CD4-positive, alpha-beta T cell (primary cell): ENCODE measurements at regions not wholly inside any gene's neighbourhood (a gene's known extent, or its start where the extent isn't known, plus 50 kb on each side); places are given as distances from the start of the nearest gene placed in this dataset.
A peak's percentile ranks its signal among the peaks of the same experiment; 100 is the strongest.

Experiments
- ATAC-seq: fragments of 200-7000 bp; cut with Tn5 transposase; one replicate; pipeline ENCODE4 v1.10.0; 2022; ENCODE audit warnings: mild to moderate bottlenecking; ENCODE audit not compliant: poor library complexity
- CTCF ChIA-PET: fragments of 350-600 bp; sonication (Branson Sonifier 250); formaldehyde crosslinking; loops from one replicate; lab custom pipeline; 2021; ENCODE audit warnings: antibody characterized with exemption, inconsistent platforms; lab: Charles Lee
- POLR2A ChIA-PET: fragments of 350-600 bp; sonication (Branson Sonifier 250); formaldehyde crosslinking; loops from one replicate; lab custom pipeline; 2021; ENCODE audit warnings: antibody characterized with exemption, inconsistent platforms; lab: Charles Lee
- DNase-seq, 14 experiments: peaks; one replicate each; pipeline ENCODE4 v3.0.0-alpha.2; 2013 to 2020; ENCODE audit warnings: mixed read lengths in 2 of 14
- H3K27ac ChIP-seq, 2 donors: one replicate each; pipeline versions ENCODE4 v1.5.1 to v1.7.0; 2013; ENCODE audit warnings: low read length in 2 of 2, low read depth in 1 of 2, mild to moderate bottlenecking in 1 of 2
- H3K27me3 ChIP-seq, 2 experiments: 1 replicate in 1 of 2; 2 replicates in 1 of 2; pipeline versions ENCODE4 v1.6.1 to v1.7.0; 2013; ENCODE audit warnings: low read length in 2 of 2, control low read depth in 1 of 2, mild to moderate bottlenecking in 1 of 2, moderate library complexity in 1 of 2; ENCODE audit not compliant: insufficient read depth in 2 of 2, control insufficient read depth in 1 of 2
- H3K36me3 ChIP-seq: one replicate; pipeline ENCODE4 v1.6.1; 2013; ENCODE audit warnings: low read length, control low read depth; ENCODE audit not compliant: insufficient read depth
- H3K4me1 ChIP-seq: one replicate; pipeline ENCODE4 v1.6.1; 2013; ENCODE audit warnings: low read length, control low read depth; ENCODE audit not compliant: insufficient read depth
- H3K4me3 ChIP-seq: one replicate; pipeline ENCODE4 v1.5.1; 2013; ENCODE audit warnings: mild to moderate bottlenecking, low read length, moderate library complexity
- H3K9me3 ChIP-seq, 2 experiments: 1 replicate in 1 of 2; 2 replicates in 1 of 2; pipeline versions ENCODE4 v1.6.1 to v1.7.0; 2013; ENCODE audit warnings: low read length in 2 of 2, mild to moderate bottlenecking in 2 of 2, control low read depth in 1 of 2, moderate library complexity in 1 of 2; ENCODE audit not compliant: control insufficient read depth in 1 of 2, insufficient read depth in 1 of 2
- H3K27ac Mint-ChIP-seq: one replicate; pipeline ENCODE4 v1.8.0; 2020; ENCODE audit warnings: mixed read lengths
- H3K27me3 Mint-ChIP-seq: one replicate; pipeline ENCODE4 v1.8.0; 2021; ENCODE audit warnings: mixed read lengths
- H3K36me3 Mint-ChIP-seq: one replicate; pipeline ENCODE4 v1.8.0; 2021; ENCODE audit warnings: low read depth, mixed read lengths
- H3K4me1 Mint-ChIP-seq: one replicate; pipeline ENCODE4 v1.8.0; 2021; ENCODE audit warnings: low read depth, mixed read lengths
- H3K4me3 Mint-ChIP-seq: one replicate; pipeline ENCODE4 v1.8.0; 2020; ENCODE audit warnings: mild to moderate bottlenecking, mixed read lengths
- H3K9me3 Mint-ChIP-seq: one replicate; pipeline ENCODE4 v1.8.0; 2020; ENCODE audit warnings: mixed read lengths
- intact Hi-C, 2 experiments: fragments of 100-400 bp; cut with DNase I in 1 of 2; cut with micrococcal nuclease in 1 of 2; formaldehyde crosslinking; loops; one replicate each; pipeline versions ENCODE4 v1.15.1 to v1.9.0; 2023 to 2025; cut with DNase I, micrococcal nuclease
- TF ChIP-seq, protein P1 (sequence below): fragments of 200-600 bp; IDR thresholded peaks from one replicate; pipeline ENCODE4 v1.8.0; 2022; ENCODE audit warnings: antibody characterized with exemption, mild to moderate bottlenecking

DNA sequence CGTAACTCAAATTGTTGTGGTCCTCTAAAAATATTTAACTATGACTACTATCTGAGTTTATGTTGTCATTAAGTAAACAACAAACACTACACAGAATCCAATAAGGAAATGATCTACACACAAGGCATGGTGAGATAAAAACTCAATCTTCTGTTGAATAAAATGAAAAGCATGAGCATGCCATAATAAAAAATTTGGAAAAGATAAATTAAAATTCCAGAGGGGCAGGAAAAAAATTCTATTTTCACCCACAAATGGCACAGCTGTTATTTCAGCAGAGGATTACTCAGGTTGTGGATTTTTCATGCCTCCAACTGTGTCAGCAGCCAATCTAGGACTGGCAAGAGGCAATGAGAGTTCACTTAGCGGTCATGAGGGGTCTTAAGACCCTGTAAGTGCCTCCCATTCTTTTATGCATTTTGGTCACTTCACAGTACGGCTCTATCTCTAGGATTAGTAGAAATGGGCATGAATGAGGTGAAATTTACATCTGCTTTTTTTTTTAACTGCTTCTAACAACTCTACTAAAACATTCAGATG is 639.8 kb upstream of the DIPK2B start:
- H3K4me3 Mint-ChIP-seq = no peak overlapping the region
- H3K27ac Mint-ChIP-seq = no peak overlapping the region
- Histone ChIP-seq H3K27me3 (no peaks in the 10 kb centered on the region), H3K4me3 (no peak overlapping the region), H3K36me3 (no peaks in the 10 kb centered on the region), H3K27ac (no peak overlapping the region), H3K9me3 (no peaks in the 10 kb centered on the region), H3K4me1 (peaks cover 8% of the 10 kb centered on the region)
- peaks cover 5% of the 10 kb centered on the region for H3K36me3 Mint-ChIP-seq
- DNase-seq (no peak), ATAC-seq (no peak)
- no peaks in the 10 kb centered on the region for H3K27me3 Mint-ChIP-seq
- ChIA-PET POLR2A (no interaction called here), CTCF (interaction anchor here (1.2 kb wide), 1 partner anchor 9 kb away, joined by 3 read pairs; no protein-coding TSS in a partner anchor)
- H3K9me3 Mint-ChIP-seq = no peaks in the 10 kb centered on the region
- TF ChIP-seq, protein P1, sequence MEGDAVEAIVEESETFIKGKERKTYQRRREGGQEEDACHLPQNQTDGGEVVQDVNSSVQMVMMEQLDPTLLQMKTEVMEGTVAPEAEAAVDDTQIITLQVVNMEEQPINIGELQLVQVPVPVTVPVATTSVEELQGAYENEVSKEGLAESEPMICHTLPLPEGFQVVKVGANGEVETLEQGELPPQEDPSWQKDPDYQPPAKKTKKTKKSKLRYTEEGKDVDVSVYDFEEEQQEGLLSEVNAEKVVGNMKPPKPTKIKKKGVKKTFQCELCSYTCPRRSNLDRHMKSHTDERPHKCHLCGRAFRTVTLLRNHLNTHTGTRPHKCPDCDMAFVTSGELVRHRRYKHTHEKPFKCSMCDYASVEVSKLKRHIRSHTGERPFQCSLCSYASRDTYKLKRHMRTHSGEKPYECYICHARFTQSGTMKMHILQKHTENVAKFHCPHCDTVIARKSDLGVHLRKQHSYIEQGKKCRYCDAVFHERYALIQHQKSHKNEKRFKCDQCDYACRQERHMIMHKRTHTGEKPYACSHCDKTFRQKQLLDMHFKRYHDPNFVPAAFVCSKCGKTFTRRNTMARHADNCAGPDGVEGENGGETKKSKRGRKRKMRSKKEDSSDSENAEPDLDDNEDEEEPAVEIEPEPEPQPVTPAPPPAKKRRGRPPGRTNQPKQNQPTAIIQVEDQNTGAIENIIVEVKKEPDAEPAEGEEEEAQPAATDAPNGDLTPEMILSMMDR = no peak
- H3K4me1 Mint-ChIP-seq = peaks cover 24% of the 10 kb centered on the region
- intact Hi-C loops = loop anchor here in 1 of 2 experiments (5.0 to 10.0 kb wide), 2 partner anchors 38 to 86 kb away; no protein-coding TSS in a partner anchor

DNA sequence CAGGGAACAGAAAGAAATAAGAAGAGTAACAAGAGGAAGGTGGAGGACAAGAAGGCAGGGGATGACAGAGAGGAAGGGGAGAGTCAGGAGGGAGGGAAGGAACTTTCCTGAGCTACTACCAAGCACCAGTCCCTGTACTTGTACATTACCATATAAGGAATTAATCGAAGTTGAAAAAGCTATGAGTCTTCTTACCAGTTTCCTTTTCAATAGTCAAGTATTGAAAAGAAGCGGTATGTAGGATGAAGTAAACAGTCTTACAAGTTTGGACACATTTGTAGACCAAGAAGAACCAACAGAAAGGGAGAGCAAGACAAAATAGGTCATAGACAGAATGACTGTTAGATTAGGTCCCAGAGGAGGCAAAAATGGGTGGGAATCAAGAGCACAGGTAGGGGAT is 629.7 kb upstream of the DIPK2B start:
- H3K27ac Mint-ChIP-seq = peak overlapping the region; percentile 16
- no peaks in the 10 kb centered on the region for H3K27me3 Mint-ChIP-seq
- DNase-seq (no peak), ATAC-seq (no peak)
- ChIA-PET CTCF (no interaction called here), POLR2A (interaction anchor here (0.6 to 1.2 kb wide), 2 partner anchors 11 to 145 kb away, joined by 3 to 4 read pairs; no protein-coding TSS in a partner anchor)
- H3K4me3 ChIP-seq = no peak overlapping the region
- H3K36me3 Mint-ChIP-seq = no peaks in the 10 kb centered on the region
- TF ChIP-seq, protein P1 = no peak
- H3K4me3 Mint-ChIP-seq = no peak overlapping the region
- H3K9me3 ChIP-seq = no peaks in the 10 kb centered on the region
- intact Hi-C loops = no loop called here
- no peaks in the 10 kb centered on the region for H3K9me3 Mint-ChIP-seq
- H3K4me1 ChIP-seq = no peaks in the 10 kb centered on the region
- H3K4me1 Mint-ChIP-seq = peaks cover 19% of the 10 kb centered on the region
- no peaks in the 10 kb centered on the region for H3K27me3 ChIP-seq
- H3K36me3 ChIP-seq = no peaks in the 10 kb centered on the region
- H3K27ac ChIP-seq = no peak overlapping the region

DNA sequence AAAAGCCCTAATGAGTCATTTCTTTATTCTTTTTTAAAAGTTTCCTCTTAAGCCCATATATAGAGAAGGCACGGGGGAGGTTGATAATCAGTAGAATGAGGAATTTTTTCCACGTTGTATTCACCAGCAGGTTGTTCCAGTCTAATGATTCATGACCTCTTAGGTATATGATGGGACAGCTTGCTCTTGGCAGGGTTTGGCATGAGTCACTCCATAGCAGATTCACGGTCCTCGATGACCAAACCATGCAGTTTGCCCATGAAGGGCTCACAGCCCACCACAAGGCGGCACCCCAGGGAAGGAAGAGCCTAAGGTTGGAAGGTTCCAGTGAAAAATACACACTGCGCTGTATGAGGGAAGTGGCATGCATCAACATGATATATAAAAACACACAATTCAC is 623.8 kb upstream of the DIPK2B start:
- H3K4me1 Mint-ChIP-seq = peaks cover under 1% of the 10 kb centered on the region
- peak in 6 of 14 experiments; percentile 0 to 47 (median 26) for DNase-seq
- TF ChIP-seq, protein P1 = no peak
- H3K9me3 ChIP-seq = no peaks in the 10 kb centered on the region
- H3K36me3 Mint-ChIP-seq = no peaks in the 10 kb centered on the region
- ChIA-PET POLR2A (no interaction called here), CTCF (interaction anchor here (1.4 kb wide), 1 partner anchor 23 kb away, joined by 4 read pairs; no protein-coding TSS in a partner anchor)
- H3K27me3 Mint-ChIP-seq = no peaks in the 10 kb centered on the region
- H3K27ac ChIP-seq = no peak overlapping the region
- H3K27ac Mint-ChIP-seq = no peak overlapping the region
- no peak for ATAC-seq
- no peaks in the 10 kb centered on the region for H3K9me3 Mint-ChIP-seq
- intact Hi-C loops = no loop called here
- H3K4me1 ChIP-seq = no peaks in the 10 kb centered on the region
- H3K36me3 ChIP-seq = no peaks in the 10 kb centered on the region
- H3K4me3 ChIP-seq = no peak overlapping the region
- H3K27me3 ChIP-seq = no peaks in the 10 kb centered on the region
- no peak overlapping the region for H3K4me3 Mint-ChIP-seq
